ENCODE measurements at regions not wholly inside any gene's neighbourhood (a gene's known extent, or its start where the extent isn't known, plus 50 kb on each side); places are given as distances from the start of the nearest gene placed in this dataset.

GRCh38 chr13:54241719-54242118, 1213.1 kb downstream of the OLFM4 start (continued):
- TF ChIP-seq, protein P1, sequence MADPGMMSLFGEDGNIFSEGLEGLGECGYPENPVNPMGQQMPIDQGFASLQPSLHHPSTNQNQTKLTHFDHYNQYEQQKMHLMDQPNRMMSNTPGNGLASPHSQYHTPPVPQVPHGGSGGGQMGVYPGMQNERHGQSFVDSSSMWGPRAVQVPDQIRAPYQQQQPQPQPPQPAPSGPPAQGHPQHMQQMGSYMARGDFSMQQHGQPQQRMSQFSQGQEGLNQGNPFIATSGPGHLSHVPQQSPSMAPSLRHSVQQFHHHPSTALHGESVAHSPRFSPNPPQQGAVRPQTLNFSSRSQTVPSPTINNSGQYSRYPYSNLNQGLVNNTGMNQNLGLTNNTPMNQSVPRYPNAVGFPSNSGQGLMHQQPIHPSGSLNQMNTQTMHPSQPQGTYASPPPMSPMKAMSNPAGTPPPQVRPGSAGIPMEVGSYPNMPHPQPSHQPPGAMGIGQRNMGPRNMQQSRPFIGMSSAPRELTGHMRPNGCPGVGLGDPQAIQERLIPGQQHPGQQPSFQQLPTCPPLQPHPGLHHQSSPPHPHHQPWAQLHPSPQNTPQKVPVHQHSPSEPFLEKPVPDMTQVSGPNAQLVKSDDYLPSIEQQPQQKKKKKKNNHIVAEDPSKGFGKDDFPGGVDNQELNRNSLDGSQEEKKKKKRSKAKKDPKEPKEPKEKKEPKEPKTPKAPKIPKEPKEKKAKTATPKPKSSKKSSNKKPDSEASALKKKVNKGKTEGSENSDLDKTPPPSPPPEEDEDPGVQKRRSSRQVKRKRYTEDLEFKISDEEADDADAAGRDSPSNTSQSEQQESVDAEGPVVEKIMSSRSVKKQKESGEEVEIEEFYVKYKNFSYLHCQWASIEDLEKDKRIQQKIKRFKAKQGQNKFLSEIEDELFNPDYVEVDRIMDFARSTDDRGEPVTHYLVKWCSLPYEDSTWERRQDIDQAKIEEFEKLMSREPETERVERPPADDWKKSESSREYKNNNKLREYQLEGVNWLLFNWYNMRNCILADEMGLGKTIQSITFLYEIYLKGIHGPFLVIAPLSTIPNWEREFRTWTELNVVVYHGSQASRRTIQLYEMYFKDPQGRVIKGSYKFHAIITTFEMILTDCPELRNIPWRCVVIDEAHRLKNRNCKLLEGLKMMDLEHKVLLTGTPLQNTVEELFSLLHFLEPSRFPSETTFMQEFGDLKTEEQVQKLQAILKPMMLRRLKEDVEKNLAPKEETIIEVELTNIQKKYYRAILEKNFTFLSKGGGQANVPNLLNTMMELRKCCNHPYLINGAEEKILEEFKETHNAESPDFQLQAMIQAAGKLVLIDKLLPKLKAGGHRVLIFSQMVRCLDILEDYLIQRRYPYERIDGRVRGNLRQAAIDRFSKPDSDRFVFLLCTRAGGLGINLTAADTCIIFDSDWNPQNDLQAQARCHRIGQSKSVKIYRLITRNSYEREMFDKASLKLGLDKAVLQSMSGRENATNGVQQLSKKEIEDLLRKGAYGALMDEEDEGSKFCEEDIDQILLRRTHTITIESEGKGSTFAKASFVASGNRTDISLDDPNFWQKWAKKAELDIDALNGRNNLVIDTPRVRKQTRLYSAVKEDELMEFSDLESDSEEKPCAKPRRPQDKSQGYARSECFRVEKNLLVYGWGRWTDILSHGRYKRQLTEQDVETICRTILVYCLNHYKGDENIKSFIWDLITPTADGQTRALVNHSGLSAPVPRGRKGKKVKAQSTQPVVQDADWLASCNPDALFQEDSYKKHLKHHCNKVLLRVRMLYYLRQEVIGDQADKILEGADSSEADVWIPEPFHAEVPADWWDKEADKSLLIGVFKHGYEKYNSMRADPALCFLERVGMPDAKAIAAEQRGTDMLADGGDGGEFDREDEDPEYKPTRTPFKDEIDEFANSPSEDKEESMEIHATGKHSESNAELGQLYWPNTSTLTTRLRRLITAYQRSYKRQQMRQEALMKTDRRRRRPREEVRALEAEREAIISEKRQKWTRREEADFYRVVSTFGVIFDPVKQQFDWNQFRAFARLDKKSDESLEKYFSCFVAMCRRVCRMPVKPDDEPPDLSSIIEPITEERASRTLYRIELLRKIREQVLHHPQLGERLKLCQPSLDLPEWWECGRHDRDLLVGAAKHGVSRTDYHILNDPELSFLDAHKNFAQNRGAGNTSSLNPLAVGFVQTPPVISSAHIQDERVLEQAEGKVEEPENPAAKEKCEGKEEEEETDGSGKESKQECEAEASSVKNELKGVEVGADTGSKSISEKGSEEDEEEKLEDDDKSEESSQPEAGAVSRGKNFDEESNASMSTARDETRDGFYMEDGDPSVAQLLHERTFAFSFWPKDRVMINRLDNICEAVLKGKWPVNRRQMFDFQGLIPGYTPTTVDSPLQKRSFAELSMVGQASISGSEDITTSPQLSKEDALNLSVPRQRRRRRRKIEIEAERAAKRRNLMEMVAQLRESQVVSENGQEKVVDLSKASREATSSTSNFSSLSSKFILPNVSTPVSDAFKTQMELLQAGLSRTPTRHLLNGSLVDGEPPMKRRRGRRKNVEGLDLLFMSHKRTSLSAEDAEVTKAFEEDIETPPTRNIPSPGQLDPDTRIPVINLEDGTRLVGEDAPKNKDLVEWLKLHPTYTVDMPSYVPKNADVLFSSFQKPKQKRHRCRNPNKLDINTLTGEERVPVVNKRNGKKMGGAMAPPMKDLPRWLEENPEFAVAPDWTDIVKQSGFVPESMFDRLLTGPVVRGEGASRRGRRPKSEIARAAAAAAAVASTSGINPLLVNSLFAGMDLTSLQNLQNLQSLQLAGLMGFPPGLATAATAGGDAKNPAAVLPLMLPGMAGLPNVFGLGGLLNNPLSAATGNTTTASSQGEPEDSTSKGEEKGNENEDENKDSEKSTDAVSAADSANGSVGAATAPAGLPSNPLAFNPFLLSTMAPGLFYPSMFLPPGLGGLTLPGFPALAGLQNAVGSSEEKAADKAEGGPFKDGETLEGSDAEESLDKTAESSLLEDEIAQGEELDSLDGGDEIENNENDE (IDR thresholded peaks at IDR 0.05; ENCODE audit: insufficient replicate concordance, low read length): no peak
- no peak for TF ChIP-seq CEBPB (IDR thresholded peaks at IDR 0.05; ENCODE audit: low read depth, low read length)
- TF ChIP-seq CHD2 (IDR thresholded peaks at IDR 0.05; ENCODE audit: low read length): no peak
- TF ChIP-seq POU5F1 (IDR thresholded peaks at IDR 0.05; ENCODE audit: low read depth, low read length): no peak
- no peak for TF ChIP-seq TAF1 (IDR thresholded peaks at IDR 0.05; ENCODE audit: low read depth, low read length)
- TF ChIP-seq, protein P2, sequence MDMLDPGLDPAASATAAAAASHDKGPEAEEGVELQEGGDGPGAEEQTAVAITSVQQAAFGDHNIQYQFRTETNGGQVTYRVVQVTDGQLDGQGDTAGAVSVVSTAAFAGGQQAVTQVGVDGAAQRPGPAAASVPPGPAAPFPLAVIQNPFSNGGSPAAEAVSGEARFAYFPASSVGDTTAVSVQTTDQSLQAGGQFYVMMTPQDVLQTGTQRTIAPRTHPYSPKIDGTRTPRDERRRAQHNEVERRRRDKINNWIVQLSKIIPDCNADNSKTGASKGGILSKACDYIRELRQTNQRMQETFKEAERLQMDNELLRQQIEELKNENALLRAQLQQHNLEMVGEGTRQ (IDR thresholded peaks at IDR 0.05; ENCODE audit: low read length): no peak
- TF ChIP-seq SIRT6 (IDR thresholded peaks at IDR 0.05; ENCODE audit: low read length): no peak
- no peak for TF ChIP-seq KDM5A (IDR thresholded peaks at IDR 0.05; ENCODE audit: low read length)
- no peak for TF ChIP-seq NANOG (IDR thresholded peaks at IDR 0.05; ENCODE audit: insufficient read depth, low read depth, low read length, poor library complexity, severe bottlenecking)
- TF ChIP-seq RAD21 (IDR thresholded peaks at IDR 0.05 in 1 of 2, conservative IDR thresholded peaks at IDR 0.05 in 1 of 2; ENCODE audit: low read depth in 2 of 2, low read length in 2 of 2): no peak

All from H1 (cell line).